NB4 (cell line): ENCODE measurements at regions not wholly inside any gene's neighbourhood (a gene's known extent, or its start where the extent isn't known, plus 50 kb on each side); places are given as distances from the start of the nearest gene placed in this dataset.

Experiments used
- DNase-seq: peaks from one replicate; pipeline ENCODE4 v3.0.0; 2010; ENCODE audit warnings: low read depth
- H3K4me3 ChIP-seq: one replicate; pipeline ENCODE4 v1.5.1; 2011; ENCODE audit warnings: mild to moderate bottlenecking, low read depth, low read length, moderate library complexity
- MYC ChIP-seq: IDR thresholded peaks from 2 replicates; pipeline ENCODE4 v1.6.1; 2011; ENCODE audit warnings: low read depth, low read length
- POLR2A ChIP-seq: IDR thresholded peaks from 2 replicates; pipeline ENCODE4 v1.6.1; 2011; ENCODE audit warnings: mild to moderate bottlenecking; ENCODE audit not compliant: insufficient read length; ENCODE audit errors: extremely low read depth
- TF ChIP-seq, protein P1 (sequence below): IDR thresholded peaks from 2 replicates; pipeline ENCODE4 v1.6.1; 2011; ENCODE audit warnings: low read depth, low read length
- TF ChIP-seq, protein P2 (sequence below): IDR thresholded peaks from one replicate; pipeline ENCODE4 v1.5.1; 2012; ENCODE audit warnings: low read depth, low read length

DNA sequence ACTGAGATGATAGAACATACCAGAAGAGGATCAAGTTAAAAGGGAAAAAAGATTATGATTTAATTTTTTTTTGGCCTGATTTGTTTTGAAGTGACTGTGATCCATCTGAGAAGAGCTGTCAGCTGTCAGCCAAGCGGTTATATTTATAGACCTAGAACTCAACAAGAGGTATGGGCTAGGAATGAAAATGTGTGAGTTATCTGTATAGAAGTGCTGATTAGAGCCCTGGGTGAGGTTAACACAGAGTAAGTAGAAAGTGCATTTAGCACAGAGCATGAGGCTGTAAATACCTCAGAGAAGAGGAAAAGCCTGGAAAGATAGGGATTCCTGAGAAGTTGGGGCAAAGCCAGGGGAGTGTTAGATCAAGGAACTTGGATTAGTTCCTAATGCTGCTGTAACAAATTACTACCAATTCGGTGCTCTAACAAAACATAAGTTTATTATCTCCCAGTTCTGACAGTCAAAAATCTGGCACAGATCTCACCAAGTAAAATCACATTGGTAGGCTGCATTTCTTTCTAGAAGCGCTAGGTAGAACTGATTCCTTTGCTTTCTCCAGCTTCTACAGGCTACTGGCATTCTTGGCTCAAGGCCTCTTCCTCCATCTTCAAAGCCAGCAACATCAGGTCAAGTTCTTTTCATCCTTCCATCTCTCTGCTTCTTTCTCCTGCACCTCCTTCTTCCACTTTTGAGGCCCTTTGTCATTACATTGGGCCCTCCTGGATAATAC, 197.4 kb upstream of the SPHKAP start:
- no peak for DNase-seq
- no peak for TF ChIP-seq POLR2A
- TF ChIP-seq, protein P1, sequence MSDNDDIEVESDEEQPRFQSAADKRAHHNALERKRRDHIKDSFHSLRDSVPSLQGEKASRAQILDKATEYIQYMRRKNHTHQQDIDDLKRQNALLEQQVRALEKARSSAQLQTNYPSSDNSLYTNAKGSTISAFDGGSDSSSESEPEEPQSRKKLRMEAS: no peak
- TF ChIP-seq, protein P2, sequence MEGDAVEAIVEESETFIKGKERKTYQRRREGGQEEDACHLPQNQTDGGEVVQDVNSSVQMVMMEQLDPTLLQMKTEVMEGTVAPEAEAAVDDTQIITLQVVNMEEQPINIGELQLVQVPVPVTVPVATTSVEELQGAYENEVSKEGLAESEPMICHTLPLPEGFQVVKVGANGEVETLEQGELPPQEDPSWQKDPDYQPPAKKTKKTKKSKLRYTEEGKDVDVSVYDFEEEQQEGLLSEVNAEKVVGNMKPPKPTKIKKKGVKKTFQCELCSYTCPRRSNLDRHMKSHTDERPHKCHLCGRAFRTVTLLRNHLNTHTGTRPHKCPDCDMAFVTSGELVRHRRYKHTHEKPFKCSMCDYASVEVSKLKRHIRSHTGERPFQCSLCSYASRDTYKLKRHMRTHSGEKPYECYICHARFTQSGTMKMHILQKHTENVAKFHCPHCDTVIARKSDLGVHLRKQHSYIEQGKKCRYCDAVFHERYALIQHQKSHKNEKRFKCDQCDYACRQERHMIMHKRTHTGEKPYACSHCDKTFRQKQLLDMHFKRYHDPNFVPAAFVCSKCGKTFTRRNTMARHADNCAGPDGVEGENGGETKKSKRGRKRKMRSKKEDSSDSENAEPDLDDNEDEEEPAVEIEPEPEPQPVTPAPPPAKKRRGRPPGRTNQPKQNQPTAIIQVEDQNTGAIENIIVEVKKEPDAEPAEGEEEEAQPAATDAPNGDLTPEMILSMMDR: no peak
- TF ChIP-seq MYC: no peak
- H3K4me3 ChIP-seq: no peak overlapping the region

- no peak overlapping the region for H3K4me3 ChIP-seq
- TF ChIP-seq, protein P2: no peak
- TF ChIP-seq MYC (no peak), POLR2A (no peak)
- TF ChIP-seq, protein P1: no peak
- DNase-seq: no peak
Observed at GRCh38 chr2:228378233-228378632, 196.7 kb upstream of the SPHKAP start.

- no peak overlapping the region for H3K4me3 ChIP-seq
- DNase-seq: no peak
- TF ChIP-seq, protein P2: no peak
- TF ChIP-seq, protein P1: no peak
- TF ChIP-seq POLR2A: no peak
- TF ChIP-seq MYC: no peak
Observed at GRCh38 chr2:228377533-228377932, 196.0 kb upstream of the SPHKAP start.

DNA sequence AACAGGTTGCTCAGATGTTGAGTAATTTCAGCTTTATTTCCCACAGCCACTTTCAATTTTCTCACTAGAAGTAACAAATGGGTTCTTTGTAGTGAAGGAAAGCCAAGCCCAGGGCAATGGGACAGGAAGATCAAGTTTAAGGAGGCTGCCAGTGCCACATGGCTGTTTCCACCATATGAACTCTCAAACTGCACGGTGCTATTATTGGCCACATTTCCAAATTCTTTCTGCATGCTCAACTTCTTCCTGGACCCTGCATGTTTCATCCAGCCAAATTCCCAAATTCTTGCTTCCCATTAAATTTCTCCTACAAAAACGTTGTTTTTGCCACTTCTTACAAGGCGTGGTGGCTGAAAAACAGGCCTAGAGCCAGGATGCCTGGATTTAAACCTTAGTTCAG, 193.3 kb upstream of the SPHKAP start:
- TF ChIP-seq, protein P2: no peak
- TF ChIP-seq, protein P1: no peak
- TF ChIP-seq POLR2A (no peak), MYC (no peak)
- H3K4me3 ChIP-seq: no peak overlapping the region
- no peak for DNase-seq

DNA sequence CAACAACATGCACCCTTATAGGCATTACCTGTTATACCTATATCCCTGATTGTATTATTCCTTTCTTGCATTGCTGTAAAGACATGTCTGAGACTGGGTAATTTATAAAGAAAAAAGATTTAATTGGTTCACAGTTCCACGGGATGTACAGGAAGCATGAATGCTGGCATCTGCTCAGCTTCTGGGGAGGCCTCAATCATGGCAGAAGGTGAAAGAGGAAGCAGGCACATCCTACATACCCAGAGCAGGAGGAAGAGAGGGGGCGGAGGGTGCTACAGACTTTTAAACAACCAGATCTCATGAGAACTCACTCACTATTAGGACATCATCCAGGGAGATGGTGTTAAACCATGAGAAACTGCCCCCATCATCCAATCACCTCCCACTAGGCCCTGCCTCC, 191.7 kb upstream of the SPHKAP start:
- no peak overlapping the region for H3K4me3 ChIP-seq
- TF ChIP-seq MYC (no peak), POLR2A (no peak)
- TF ChIP-seq, protein P1: no peak
- TF ChIP-seq, protein P2: no peak
- DNase-seq: no peak
